ENCODE measurements at regions not wholly inside any gene's neighbourhood (a gene's known extent, or its start where the extent isn't known, plus 50 kb on each side); places are given as distances from the start of the nearest gene placed in this dataset.
A peak's percentile ranks its signal among the peaks of the same experiment; 100 is the strongest.

GRCh38 chr21:31446226-31446855, 102.3 kb upstream of the TIAM1 start:
- ChIA-PET CTCF (interaction anchor here (0.7 to 1.3 kb wide), 4 partner anchors 13 to 113 kb away, joined by 3 to 4 read pairs (median 4); no protein-coding TSS in a partner anchor), SMC1A (ENCODE audit: uncharacterized antibody, unreplicated experiment) (interaction anchor here (0.7 to 1.6 kb wide), 4 partner anchors 21 to 61 kb away, joined by 3 to 5 read pairs (median 4); no protein-coding TSS in a partner anchor), RAD21 (ENCODE audit: unreplicated experiment) (interaction anchor here (1.1 to 1.6 kb wide), 2 partner anchors 9 to 120 kb away, joined by 3 read pairs; no protein-coding TSS in a partner anchor), POLR2A (interaction anchor here (0.6 kb wide), 1 partner anchor 86 kb away, joined by 3 read pairs; no protein-coding TSS in a partner anchor)
- in situ Hi-C loops (cut with MboI) (no loop called here), intact Hi-C loops (cut with micrococcal nuclease; ENCODE audit: unreplicated experiment) (no loop called here)
- DNase-seq (ENCODE audit: low read depth, low spot score): no peak
- TF ChIP-seq, protein P1, sequence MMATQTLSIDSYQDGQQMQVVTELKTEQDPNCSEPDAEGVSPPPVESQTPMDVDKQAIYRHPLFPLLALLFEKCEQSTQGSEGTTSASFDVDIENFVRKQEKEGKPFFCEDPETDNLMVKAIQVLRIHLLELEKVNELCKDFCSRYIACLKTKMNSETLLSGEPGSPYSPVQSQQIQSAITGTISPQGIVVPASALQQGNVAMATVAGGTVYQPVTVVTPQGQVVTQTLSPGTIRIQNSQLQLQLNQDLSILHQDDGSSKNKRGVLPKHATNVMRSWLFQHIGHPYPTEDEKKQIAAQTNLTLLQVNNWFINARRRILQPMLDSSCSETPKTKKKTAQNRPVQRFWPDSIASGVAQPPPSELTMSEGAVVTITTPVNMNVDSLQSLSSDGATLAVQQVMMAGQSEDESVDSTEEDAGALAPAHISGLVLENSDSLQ (IDR thresholded peaks at IDR 0.05): 0 out of 2 replicates have a peak, but pooled peaks have one; percentile 30
- TF ChIP-seq MEF2B (IDR thresholded peaks at IDR 0.05; ENCODE audit: partially characterized antibody, poor library complexity, severe bottlenecking): no peak
- no peak for TF ChIP-seq FOXK2 (IDR thresholded peaks at IDR 0.05)
- no peak for TF ChIP-seq ZNF24 (IDR thresholded peaks at IDR 0.05)
- TF ChIP-seq, protein P2, sequence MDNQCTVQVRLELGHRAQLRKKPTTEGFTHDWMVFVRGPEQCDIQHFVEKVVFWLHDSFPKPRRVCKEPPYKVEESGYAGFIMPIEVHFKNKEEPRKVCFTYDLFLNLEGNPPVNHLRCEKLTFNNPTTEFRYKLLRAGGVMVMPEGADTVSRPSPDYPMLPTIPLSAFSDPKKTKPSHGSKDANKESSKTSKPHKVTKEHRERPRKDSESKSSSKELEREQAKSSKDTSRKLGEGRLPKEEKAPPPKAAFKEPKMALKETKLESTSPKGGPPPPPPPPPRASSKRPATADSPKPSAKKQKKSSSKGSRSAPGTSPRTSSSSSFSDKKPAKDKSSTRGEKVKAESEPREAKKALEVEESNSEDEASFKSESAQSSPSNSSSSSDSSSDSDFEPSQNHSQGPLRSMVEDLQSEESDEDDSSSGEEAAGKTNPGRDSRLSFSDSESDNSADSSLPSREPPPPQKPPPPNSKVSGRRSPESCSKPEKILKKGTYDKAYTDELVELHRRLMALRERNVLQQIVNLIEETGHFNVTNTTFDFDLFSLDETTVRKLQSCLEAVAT (IDR thresholded peaks at IDR 0.05): 0 out of 2 replicates have a peak, but pooled peaks have one; percentile 23
- TF ChIP-seq RUNX3 (IDR thresholded peaks at IDR 0.05; ENCODE audit: low read length): no peak
- TF ChIP-seq ZNF687 (IDR thresholded peaks at IDR 0.05): 0 out of 2 replicates have a peak, but pooled peaks have one; percentile 9
- ATAC-seq: peak; percentile 91
- H3K79me2 ChIP-seq (ENCODE audit: control insufficient read depth, insufficient read depth, low read length): no peaks in the 10 kb centered on the region
- H3K9me3 ChIP-seq (replicated peaks; ENCODE audit: control insufficient read depth, insufficient read depth, low read length): no peaks in the 10 kb centered on the region; the same call in 2 of the 3 replicates
- WGBS (ENCODE audit: insufficient coverage, insufficient replicate concordance, low lambda C conversion rate, missing lambda C conversion rate): 7% methylated on average over 8 of the region's 8 CpGs
- no peaks in the 10 kb centered on the region for H3K4me1 ChIP-seq (ENCODE audit: control insufficient read depth, insufficient read depth, low read length)
- H3K4me3 ChIP-seq: no peak overlapping the region
- no peak overlapping the region for H3K27ac ChIP-seq (ENCODE audit: control insufficient read depth, insufficient read depth)
- H3K9ac ChIP-seq (ENCODE audit: control insufficient read depth, insufficient read depth, low read length): no peak overlapping the region
- H4K20me1 ChIP-seq (ENCODE audit: control insufficient read depth, insufficient read depth): no peaks in the 10 kb centered on the region
- FAIRE-seq: peak; percentile 31
- H3K36me3 ChIP-seq (ENCODE audit: control insufficient read depth in 2 of 2, insufficient read depth in 2 of 2, low read length in 1 of 2): no peaks in the 10 kb centered on the region
- no peaks in the 10 kb centered on the region for H3K27me3 ChIP-seq (replicated peaks in 1 of 2; ENCODE audit: control insufficient read depth in 2 of 2, insufficient read depth in 2 of 2, low read length in 1 of 2)
- H3K4me2 ChIP-seq (ENCODE audit: control insufficient read depth, insufficient read depth): no peak overlapping the region
- H2AFZ ChIP-seq (ENCODE audit: control insufficient read depth, low read depth, low read length): no peak overlapping the region
- BruUV-seq (replicated peaks): no TSS peak
